IMR-90 (cell line): ENCODE measurements at regions not wholly inside any gene's neighbourhood (a gene's known extent, or its start where the extent isn't known, plus 50 kb on each side); places are given as distances from the start of the nearest gene placed in this dataset.

ENCODE experiments used
- ATAC-seq: fragments of 200-7000 bp; cut with Tn5 transposase; 2 replicates; pipeline ENCODE4 v1.9.1; 2020; ENCODE audit warnings: low read depth, mild to moderate bottlenecking, moderate library complexity
- BruUV-seq: library from RNA; stranded (reverse); fragments of 400-500 nt; replicated peaks from 2 replicates; lab custom pipeline; 2021; lab: Mats Ljungman, UMichigan
- CTCF ChIA-PET: fragments of 300-600 bp; formaldehyde crosslinking; extraction: SDS; loops from one replicate; lab custom pipeline; 2021; ENCODE audit warnings: antibody characterized with exemption; lab: Yijun Ruan, JAX
- POLR2A ChIA-PET: fragments of 300-600 bp; sonication (Branson Sonifier 250); formaldehyde crosslinking; loops from one replicate; lab custom pipeline; 2022; ENCODE audit warnings: antibody characterized with exemption; ENCODE audit not compliant: unreplicated experiment; lab: Charles Lee
- DNase-seq: peaks from one replicate; pipeline ENCODE4 v3.0.0; 2013
- H2AFZ ChIP-seq: replicated peaks from 2 replicates; pipeline ENCODE3; 2013; ENCODE audit warnings: low read length, mild to moderate bottlenecking; ENCODE audit not compliant: poor library complexity
- H2AK5ac ChIP-seq: 2 replicates; pipeline ENCODE4 v1.6.1; 2013; ENCODE audit warnings: low read depth, low read length, inconsistent platforms
- H2AK9ac ChIP-seq: replicated peaks from 2 replicates; pipeline ENCODE3; 2013; ENCODE audit warnings: mild to moderate bottlenecking, low read depth, low read length, moderate library complexity; ENCODE audit not compliant: poor library complexity
- H2BK120ac ChIP-seq: 2 replicates; pipeline ENCODE4 v1.6.1; 2013; ENCODE audit warnings: low read depth, low read length, inconsistent platforms
- H2BK15ac ChIP-seq: 3 replicates; pipeline ENCODE4 v1.6.1; 2013; ENCODE audit warnings: low read depth, low read length, inconsistent platforms
- H2BK20ac ChIP-seq: 2 replicates; pipeline ENCODE4 v1.6.1; 2013; ENCODE audit warnings: low read depth, mild to moderate bottlenecking, inconsistent platforms, low read length, moderate library complexity
- H2BK5ac ChIP-seq: 2 replicates; pipeline ENCODE4 v1.6.1; 2013; ENCODE audit warnings: mild to moderate bottlenecking, low read depth, low read length, inconsistent platforms; ENCODE audit not compliant: poor library complexity, severe bottlenecking
- H3K14ac ChIP-seq: replicated peaks from 2 replicates; pipeline ENCODE4 v1.6.1; 2013; ENCODE audit warnings: low read depth, low read length, inconsistent platforms
- H3K18ac ChIP-seq: 2 replicates; pipeline ENCODE4 v1.6.1; 2013; ENCODE audit warnings: low read depth, low read length, control low read depth
- H3K23ac ChIP-seq: 2 replicates; pipeline ENCODE4 v1.6.1; 2013; ENCODE audit warnings: low read depth, low read length, inconsistent platforms
- H3K27ac ChIP-seq: 2 replicates; pipeline ENCODE4 v1.5.1; 2013; ENCODE audit warnings: mild to moderate bottlenecking, control low read depth, low read length; ENCODE audit not compliant: insufficient read depth
- H3K27me3 ChIP-seq: 2 replicates; pipeline ENCODE4 v1.6.1; 2013; ENCODE audit warnings: low read length; ENCODE audit not compliant: control insufficient read depth, insufficient read depth
- H3K36me3 ChIP-seq: 2 replicates; pipeline ENCODE4 v1.6.1; 2013; ENCODE audit warnings: low read length, mixed read lengths; ENCODE audit not compliant: control insufficient read depth, insufficient read depth
- H3K4ac ChIP-seq: 2 replicates; pipeline ENCODE4 v1.6.1; 2013; ENCODE audit warnings: low read depth, low read length, inconsistent platforms
- H3K4me1 ChIP-seq: 2 replicates; pipeline ENCODE4 v1.6.1; 2013; ENCODE audit warnings: low read length, mixed read lengths; ENCODE audit not compliant: control insufficient read depth, insufficient read depth
- H3K4me2 ChIP-seq: 2 replicates; pipeline ENCODE4 v1.6.1; 2013; ENCODE audit warnings: low read depth, mild to moderate bottlenecking, control low read depth, low read length, moderate library complexity
- H3K4me3 ChIP-seq: 2 replicates; pipeline ENCODE4 v1.5.1; 2013; ENCODE audit warnings: low read depth, mild to moderate bottlenecking, control low read depth, low read length, moderate library complexity; ENCODE audit not compliant: insufficient read depth
- H3K56ac ChIP-seq: 2 replicates; pipeline ENCODE4 v1.6.1; 2013; ENCODE audit warnings: low read length, inconsistent platforms; ENCODE audit not compliant: insufficient read depth; ENCODE audit errors: extremely low read depth
- H3K79me1 ChIP-seq, 2 experiments: 2 replicates each; pipeline ENCODE4 v1.6.1; 2013; ENCODE audit warnings: low read length in 2 of 2, inconsistent platforms in 1 of 2, low read depth in 1 of 2
- H3K9ac ChIP-seq: 2 replicates; pipeline ENCODE4 v1.6.1; 2013; ENCODE audit warnings: low read depth, low read length, control low read depth
- H3K9me1 ChIP-seq: 2 replicates; pipeline ENCODE4 v1.6.1; 2013; ENCODE audit warnings: low read length, inconsistent platforms; ENCODE audit not compliant: insufficient read depth
- H3K9me3 ChIP-seq: 2 replicates; pipeline ENCODE4 v1.6.1; 2013; ENCODE audit warnings: low read length; ENCODE audit not compliant: control insufficient read depth, insufficient read depth
- H4K20me1 ChIP-seq: 2 replicates; pipeline ENCODE4 v1.6.1; 2013; ENCODE audit warnings: low read length, inconsistent platforms; ENCODE audit not compliant: insufficient read depth
- H4K5ac ChIP-seq: 2 replicates; pipeline ENCODE4 v1.6.1; 2013; ENCODE audit warnings: mild to moderate bottlenecking, low read depth, low read length, control low read depth
- H4K8ac ChIP-seq, 2 experiments: 2 replicates each; pipeline ENCODE4 v1.6.1; 2013; ENCODE audit warnings: low read depth in 2 of 2, low read length in 2 of 2, control low read depth in 1 of 2, inconsistent platforms in 1 of 2
- H4K91ac ChIP-seq: 2 replicates; pipeline ENCODE4 v1.6.1; 2013; ENCODE audit warnings: low read depth, low read length, inconsistent platforms; ENCODE audit not compliant: insufficient read depth
- RFX5 ChIP-seq: IDR thresholded peaks from 2 replicates; pipeline ENCODE4 v1.8.0; 2012; ENCODE audit warnings: low read depth, mild to moderate bottlenecking, low read length, moderate library complexity
- WGBS, 2 experiments: methylation state at CpG; one replicate each; pipeline versions ENCODE4 v1.1.5 to v1.1.7; 2013; ENCODE audit warnings: missing lambda C conversion rate in 2 of 2; ENCODE audit not compliant: insufficient read length in 1 of 2; ENCODE audit errors: extremely low coverage in 2 of 2; 5-methylcytosine and 5-hydroxymethylcytosine counted together
- dilution Hi-C: fragments of 300-500 bp; cut with HindIII; formaldehyde crosslinking; loops from one replicate; pipeline ENCODE4 v1.14.3; 2018; ENCODE audit warnings: low sequenced_read_pairs; ENCODE audit not compliant: unreplicated experiment
- in situ Hi-C: fragments of 300-500 bp; cut with MboI; formaldehyde crosslinking; loops from 3 replicates; pipeline ENCODE4 v1.14.3; 2019; ENCODE audit warnings: low sequenced_read_pairs, inconsistent platforms, mixed read lengths
- intact Hi-C: fragments of 100-400 bp; cut with micrococcal nuclease; formaldehyde crosslinking; loops from 2 replicates; pipeline ENCODE4 v1.10.0; 2022

- no peaks in the 10 kb centered on the region for H3K36me3 ChIP-seq
- CTCF ChIA-PET: interaction anchor here (0.9 kb wide), 1 partner anchor 11 kb away, joined by 3 read pairs; no protein-coding TSS in a partner anchor
- H4K8ac ChIP-seq: no peak overlapping the region
- no peak overlapping the region for H3K14ac ChIP-seq
- no peaks in the 10 kb centered on the region for H3K79me1 ChIP-seq
- no peak overlapping the region for H3K4ac ChIP-seq
- dilution Hi-C loops (no loop called here), intact Hi-C loops (no loop called here), in situ Hi-C loops (no loop called here)
- TF ChIP-seq RFX5: no peak
- H2BK5ac ChIP-seq: no peak overlapping the region
- H2AK5ac ChIP-seq: no peak overlapping the region; the same call in 1 of the 2 replicates
- no peak overlapping the region for H4K5ac ChIP-seq
- POLR2A ChIA-PET: no interaction called here
- H3K4me3 ChIP-seq: no peak overlapping the region
- H2BK120ac ChIP-seq: no peak overlapping the region
- H3K9me1 ChIP-seq: no peaks in the 10 kb centered on the region
- H3K4me1 ChIP-seq: no peaks in the 10 kb centered on the region
- H3K9ac ChIP-seq: no peak overlapping the region
- H3K56ac ChIP-seq: no peak overlapping the region
- H3K9me3 ChIP-seq: no peaks in the 10 kb centered on the region
- DNase-seq (no peak), ATAC-seq (no peak)
- BruUV-seq: no TSS peak
- no peak overlapping the region for H2AFZ ChIP-seq
- no peak overlapping the region for H3K27ac ChIP-seq
- H4K20me1 ChIP-seq: no peaks in the 10 kb centered on the region
- peaks cover 10% of the 10 kb centered on the region; the same call in 1 of the 2 replicates for H3K27me3 ChIP-seq
- H2AK9ac ChIP-seq: no peak overlapping the region
- H2BK15ac ChIP-seq: no peak overlapping the region
- no peak overlapping the region for H3K23ac ChIP-seq
- peak overlapping the region; percentile 17; the same call in 1 of the 2 replicates for H3K18ac ChIP-seq
- H3K4me2 ChIP-seq: no peak overlapping the region
- WGBS, 2 experiments: 71% methylated on average over 1 of the region's 5 CpGs; no CpG with 5 or more reads in 1 of the 2 experiments
- no peak overlapping the region for H2BK20ac ChIP-seq
- no peak overlapping the region; the same call in none of the 2 replicates for H4K91ac ChIP-seq
These were observed 173.4 kb upstream of the BMPER start for GRCh38 chr7:33731912-33732311.
